Muscle of leg (tissue), 3 donors: ENCODE measurements at regions not wholly inside any gene's neighbourhood (a gene's known extent, or its start where the extent isn't known, plus 50 kb on each side); places are given as distances from the start of the nearest gene placed in this dataset.

Experiments
- DNase-seq: peaks from one replicate; pipeline ENCODE4 v3.0.0; 2013
- H3K27ac ChIP-seq: one replicate; pipeline ENCODE4 v1.5.1; 2013; ENCODE audit warnings: mild to moderate bottlenecking, low read length, control low read depth
- H3K27me3 ChIP-seq: one replicate; pipeline ENCODE4 v1.6.1; 2013; ENCODE audit warnings: low read length; ENCODE audit not compliant: control insufficient read depth, insufficient read depth
- H3K36me3 ChIP-seq: one replicate; pipeline ENCODE4 v1.6.1; 2013; ENCODE audit warnings: low read length; ENCODE audit not compliant: control insufficient read depth, insufficient read depth
- H3K4me1 ChIP-seq: one replicate; pipeline ENCODE4 v1.6.1; 2013; ENCODE audit warnings: low read length; ENCODE audit not compliant: control insufficient read depth, insufficient read depth
- H3K4me3 ChIP-seq: one replicate; pipeline ENCODE4 v1.5.1; 2013; ENCODE audit warnings: low read length, control low read depth
- H3K9me3 ChIP-seq: replicated peaks from 2 replicates; pipeline ENCODE4 v1.6.1; 2013; ENCODE audit warnings: low read depth, low read length; ENCODE audit not compliant: control insufficient read depth
- WGBS: methylation state at CpG from one replicate; pipeline ENCODE4 v1.1.5; 2013; ENCODE audit warnings: missing lambda C conversion rate; ENCODE audit not compliant: insufficient coverage; 5-methylcytosine and 5-hydroxymethylcytosine counted together

- no CpG with 5 or more reads among the region's 2 CpGs for WGBS
- peaks cover 4% of the 10 kb centered on the region for H3K9me3 ChIP-seq
- H3K27ac ChIP-seq, result no peak overlapping the region
- no peak for DNase-seq
- H3K27me3 ChIP-seq, result no peaks in the 10 kb centered on the region
- no peaks in the 10 kb centered on the region for H3K4me1 ChIP-seq
- H3K36me3 ChIP-seq, result no peaks in the 10 kb centered on the region
- no peak overlapping the region for H3K4me3 ChIP-seq
These were observed 51.6 kb upstream of the GTSF1L start for GRCh38 chr20:43778375-43778774.

GRCh38 chr20:43776691-43777090 is 49.9 kb upstream of the GTSF1L start:
- Histone ChIP-seq H3K27me3 (peaks cover 3% of the 10 kb centered on the region), H3K27ac (no peak overlapping the region), H3K9me3 (peaks cover 4% of the 10 kb centered on the region), H3K4me3 (no peak overlapping the region), H3K4me1 (no peaks in the 10 kb centered on the region), H3K36me3 (no peaks in the 10 kb centered on the region)
- no peak for DNase-seq
- 92% methylated on average over 1 of the region's 1 CpG for WGBS
